Ishikawa (cell line): ENCODE measurements at regions not wholly inside any gene's neighbourhood (a gene's known extent, or its start where the extent isn't known, plus 50 kb on each side); places are given as distances from the start of the nearest gene placed in this dataset.

ENCODE experiments used
- CEBPB ChIP-seq: IDR thresholded peaks from 2 replicates; pipeline ENCODE4 v1.6.1; 2012
- CREB1 ChIP-seq: IDR thresholded peaks from 2 replicates; pipeline ENCODE4 v1.6.1; 2012; ENCODE audit warnings: low read depth
- EGR1 ChIP-seq: IDR thresholded peaks from 2 replicates; pipeline ENCODE4 v1.6.1; 2012
- EP300 ChIP-seq: IDR thresholded peaks from 2 replicates; pipeline ENCODE4 v1.6.1; 2012; ENCODE audit warnings: borderline replicate concordance
- FOXM1 ChIP-seq: IDR thresholded peaks from 2 replicates; pipeline ENCODE4 v1.6.1; 2012; ENCODE audit warnings: low read depth, borderline replicate concordance
- NFIC ChIP-seq: IDR thresholded peaks from 2 replicates; pipeline ENCODE4 v1.6.1; 2012
- RAD21 ChIP-seq: IDR thresholded peaks from 2 replicates; pipeline ENCODE4 v1.6.1; 2012; ENCODE audit warnings: low read depth
- REST ChIP-seq: IDR thresholded peaks from 2 replicates; pipeline ENCODE4 v1.6.1; 2012; ENCODE audit warnings: low read depth, mild to moderate bottlenecking
- TAF1 ChIP-seq: IDR thresholded peaks from 2 replicates; pipeline ENCODE4 v1.6.1; 2012; ENCODE audit warnings: low read depth, mild to moderate bottlenecking
- TCF12 ChIP-seq: IDR thresholded peaks from 2 replicates; pipeline ENCODE4 v1.6.1; 2012; ENCODE audit warnings: low read depth
- TEAD4 ChIP-seq: IDR thresholded peaks from 2 replicates; pipeline ENCODE4 v1.6.1; 2012
- USF1 ChIP-seq: IDR thresholded peaks from 2 replicates; pipeline ENCODE4 v1.6.1; 2012
- YY1 ChIP-seq: IDR thresholded peaks from 2 replicates; pipeline ENCODE4 v1.6.1; 2012; ENCODE audit warnings: low read depth
- ZBTB7A ChIP-seq: IDR thresholded peaks from 2 replicates; pipeline ENCODE4 v1.6.1; 2012; ENCODE audit warnings: low read depth
- TF ChIP-seq, protein P1 (sequence below): IDR thresholded peaks from 2 replicates; pipeline ENCODE4 v1.6.1; 2012

- TF ChIP-seq TAF1 (no peak), CEBPB (no peak), RAD21 (no peak), REST (no peak)
- TF ChIP-seq, protein P1, sequence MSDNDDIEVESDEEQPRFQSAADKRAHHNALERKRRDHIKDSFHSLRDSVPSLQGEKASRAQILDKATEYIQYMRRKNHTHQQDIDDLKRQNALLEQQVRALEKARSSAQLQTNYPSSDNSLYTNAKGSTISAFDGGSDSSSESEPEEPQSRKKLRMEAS: no peak
Observed at GRCh38 chr3:78506061-78506460, 1261.7 kb downstream of the ROBO1 start.

DNA sequence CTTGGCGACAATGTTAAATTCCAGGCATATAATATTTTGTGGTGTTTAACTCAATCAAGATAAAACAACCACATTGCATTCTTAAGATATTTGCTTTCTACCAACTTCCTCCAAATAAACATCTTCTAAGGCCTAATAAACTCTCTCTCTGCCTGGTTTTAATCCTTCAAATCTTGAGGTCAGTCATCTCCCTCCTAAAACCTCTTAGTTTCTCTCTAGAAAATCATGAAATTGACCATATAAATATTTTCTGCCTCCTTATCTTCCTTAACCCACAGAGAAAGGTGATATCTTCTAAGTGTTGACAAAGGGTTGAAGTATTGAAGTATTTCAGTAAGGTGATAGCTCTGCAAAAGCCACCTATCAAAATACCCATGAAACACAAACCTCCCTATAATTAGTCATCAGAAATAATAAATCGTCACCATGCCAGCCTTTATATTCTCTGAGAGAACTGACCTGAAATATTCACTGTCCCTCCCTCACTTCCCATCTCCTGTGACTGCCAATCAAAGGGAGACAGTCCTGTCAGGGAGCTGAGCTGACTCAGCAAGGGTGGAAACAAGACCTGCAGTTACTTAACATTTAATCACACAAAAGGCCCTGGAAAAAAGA lies 1261.1 kb downstream of the ROBO1 start:
- TF ChIP-seq FOXM1 (no peak), TCF12 (no peak), REST (no peak)

GRCh38 chr3:78507196-78507984 lies 1260.4 kb downstream of the ROBO1 start:
- TF ChIP-seq EGR1: no peak
- TF ChIP-seq YY1: no peak
- no peak for TF ChIP-seq EP300

GRCh38 chr3:78511840-78512239 lies 1256.0 kb downstream of the ROBO1 start:
- TF ChIP-seq EGR1 (no peak), ZBTB7A (no peak), REST (no peak), USF1 (no peak), EP300 (no peak), CEBPB (no peak), YY1 (no peak), CREB1 (no peak), TAF1 (no peak), FOXM1 (no peak), NFIC (no peak)
- TF ChIP-seq, protein P1: no peak

DNA sequence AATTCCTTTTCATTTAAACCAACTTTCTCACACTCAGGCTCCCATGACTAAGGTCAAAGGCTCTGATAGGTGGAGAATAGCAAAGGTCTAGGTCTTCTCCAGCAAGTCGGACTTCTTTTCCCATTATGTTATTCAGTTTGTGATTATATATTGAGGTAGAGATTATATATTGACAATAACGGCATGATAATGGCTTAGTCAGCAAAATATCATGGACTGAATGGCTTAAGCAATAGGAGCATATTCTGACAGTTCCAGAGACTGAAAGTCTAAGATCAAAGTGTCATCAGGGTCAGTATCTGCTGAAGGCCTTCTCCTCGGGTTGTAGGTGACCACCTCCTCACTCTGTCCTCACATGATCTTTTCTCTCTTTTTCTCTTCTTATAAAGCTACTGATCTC lies 1251.4 kb downstream of the ROBO1 start:
- no peak for TF ChIP-seq USF1

- TF ChIP-seq CREB1 (no peak), NFIC (no peak), EGR1 (no peak), TEAD4 (no peak), TCF12 (no peak), YY1 (no peak), USF1 (no peak), CEBPB (no peak)
- TF ChIP-seq, protein P1: no peak
Observed at GRCh38 chr3:78516937-78517336, 1250.9 kb downstream of the ROBO1 start.
